Stimulated activated effector memory CD8-positive, alpha-beta T cell treated with anti-CD3 and anti-CD28 coated beads, Interleukin-12 subunit alpha, Interleukin-12 subunit beta, amount 100 ng/mL, for 72 hours (primary cell): ENCODE measurements at regions not wholly inside any gene's neighbourhood (a gene's known extent, or its start where the extent isn't known, plus 50 kb on each side); places are given as distances from the start of the nearest gene placed in this dataset.
"Not testable (repeated sequence)": the region's sequence is repeated elsewhere in the genome, so short reads cannot be mapped to it uniquely, and the experiment has no call there.

Experiments
- ATAC-seq: fragments of 150-1000 bp; cut with Tn5 transposase; 2 replicates; pipeline ENCODE4 v1.10.0; 2021
- DNase-seq, 2 donors: peaks; one replicate each; pipeline ENCODE4 v3.0.0; 2021 to 2022; ENCODE audit warnings: low spot score in 2 of 2
- H3K27ac Mint-ChIP-seq: one replicate; pipeline ENCODE4 v1.8.0; 2022; ENCODE audit warnings: mild to moderate bottlenecking, mixed read lengths
- H3K36me3 Mint-ChIP-seq: one replicate; pipeline ENCODE4 v1.8.0; 2022; ENCODE audit warnings: mild to moderate bottlenecking, mixed read lengths
- H3K4me1 Mint-ChIP-seq: one replicate; pipeline ENCODE4 v1.8.0; 2022; ENCODE audit warnings: mixed read lengths
- H3K4me3 Mint-ChIP-seq: one replicate; pipeline ENCODE4 v1.8.0; 2022; ENCODE audit warnings: mild to moderate bottlenecking, mixed read lengths
- H3K9me3 Mint-ChIP-seq: one replicate; pipeline ENCODE4 v1.8.0; 2022; ENCODE audit warnings: mixed read lengths

GRCh38 chr5:25995209-25995608 is 1043.2 kb downstream of the CDH9 start:
- peaks cover 14% of the 10 kb centered on the region for H3K9me3 Mint-ChIP-seq
- H3K36me3 Mint-ChIP-seq: no peaks in the 10 kb centered on the region
- ATAC-seq: no peak
- H3K27ac Mint-ChIP-seq: no peak overlapping the region
- no peak for DNase-seq
- H3K4me1 Mint-ChIP-seq: no peaks in the 10 kb centered on the region
- H3K4me3 Mint-ChIP-seq: no peak overlapping the region

- peaks cover 12% of the 10 kb centered on the region for H3K9me3 Mint-ChIP-seq
- ATAC-seq: no peak
- DNase-seq: no peak
- no peaks in the 10 kb centered on the region for H3K36me3 Mint-ChIP-seq
- H3K27ac Mint-ChIP-seq: no peak overlapping the region
- H3K4me3 Mint-ChIP-seq: no peak overlapping the region
- no peaks in the 10 kb centered on the region for H3K4me1 Mint-ChIP-seq
Measured at GRCh38 chr5:25993701-25994100, 1044.7 kb downstream of the CDH9 start.

GRCh38 chr5:25991639-25992038 is 1046.7 kb downstream of the CDH9 start:
- no peaks in the 10 kb centered on the region for H3K36me3 Mint-ChIP-seq
- no peaks in the 10 kb centered on the region for H3K4me1 Mint-ChIP-seq
- peaks cover 15% of the 10 kb centered on the region for H3K9me3 Mint-ChIP-seq
- H3K27ac Mint-ChIP-seq: no peak overlapping the region
- DNase-seq: no peak
- H3K4me3 Mint-ChIP-seq: no peak overlapping the region
- ATAC-seq: no peak

DNA sequence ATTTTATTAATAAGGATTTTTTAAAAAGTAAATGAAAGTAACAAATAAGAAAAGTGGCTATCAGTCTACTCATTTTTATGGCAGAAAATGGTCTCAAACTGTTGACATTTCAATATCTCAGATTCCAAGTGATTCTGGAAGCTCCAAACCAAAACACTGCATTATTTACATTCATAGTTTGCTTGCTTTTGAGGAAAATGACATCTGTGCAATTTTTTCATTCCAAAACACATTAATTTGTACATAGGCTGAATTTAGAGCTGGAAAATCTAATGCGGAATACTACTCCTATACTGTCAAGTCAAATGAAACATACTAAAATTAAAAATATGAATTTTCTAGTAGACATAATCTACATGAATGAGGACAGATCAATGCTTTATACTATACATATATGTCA is 1047.6 kb downstream of the CDH9 start:
- no peak overlapping the region for H3K4me3 Mint-ChIP-seq
- no peaks in the 10 kb centered on the region for H3K36me3 Mint-ChIP-seq
- H3K9me3 Mint-ChIP-seq: peaks cover 9% of the 10 kb centered on the region
- no peaks in the 10 kb centered on the region for H3K4me1 Mint-ChIP-seq
- DNase-seq (no peak), ATAC-seq (no peak)
- H3K27ac Mint-ChIP-seq: no peak overlapping the region

DNA sequence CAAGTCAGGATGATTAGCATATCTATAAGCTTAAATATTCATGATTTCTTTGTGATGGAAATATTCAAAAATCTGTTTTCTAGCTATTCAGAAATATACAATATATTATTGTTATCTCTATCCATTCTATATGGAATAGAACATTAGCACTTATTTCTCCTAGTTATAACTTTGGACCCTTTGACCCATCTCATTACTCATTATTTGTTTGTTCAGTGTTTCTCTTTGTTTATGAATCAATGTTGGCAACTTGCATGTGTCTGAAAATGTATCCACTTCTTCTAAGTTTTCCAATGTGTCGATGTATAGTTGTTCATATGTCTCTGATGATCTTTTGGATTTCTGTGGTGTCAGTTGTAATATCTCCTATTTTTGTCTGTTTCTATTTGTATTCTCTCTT is 1059.3 kb downstream of the CDH9 start:
- Mint-ChIP-seq H3K27ac (no peak overlapping the region), H3K4me1 (no peaks in the 10 kb centered on the region), H3K36me3 (no peaks in the 10 kb centered on the region), H3K4me3 (no peak overlapping the region), H3K9me3 (peaks cover 15% of the 10 kb centered on the region)
- ATAC-seq (no peak), DNase-seq (no peak)

GRCh38 chr5:25975885-25976284 is 1062.5 kb downstream of the CDH9 start:
- DNase-seq (no peak), ATAC-seq (no peak)
- Mint-ChIP-seq H3K36me3 (no peaks in the 10 kb centered on the region), H3K4me3 (no peak overlapping the region), H3K4me1 (no peaks in the 10 kb centered on the region), H3K9me3 (peaks cover 19% of the 10 kb centered on the region), H3K27ac (no peak overlapping the region)

- no peaks in the 10 kb centered on the region for H3K4me1 Mint-ChIP-seq
- no peak overlapping the region for H3K4me3 Mint-ChIP-seq
- no peak for ATAC-seq
- H3K36me3 Mint-ChIP-seq: no peaks in the 10 kb centered on the region
- H3K27ac Mint-ChIP-seq: no peak overlapping the region
- no peak for DNase-seq
- peaks cover 13% of the 10 kb centered on the region for H3K9me3 Mint-ChIP-seq
Measured at GRCh38 chr5:25974451-25974850, 1063.9 kb downstream of the CDH9 start.

DNA sequence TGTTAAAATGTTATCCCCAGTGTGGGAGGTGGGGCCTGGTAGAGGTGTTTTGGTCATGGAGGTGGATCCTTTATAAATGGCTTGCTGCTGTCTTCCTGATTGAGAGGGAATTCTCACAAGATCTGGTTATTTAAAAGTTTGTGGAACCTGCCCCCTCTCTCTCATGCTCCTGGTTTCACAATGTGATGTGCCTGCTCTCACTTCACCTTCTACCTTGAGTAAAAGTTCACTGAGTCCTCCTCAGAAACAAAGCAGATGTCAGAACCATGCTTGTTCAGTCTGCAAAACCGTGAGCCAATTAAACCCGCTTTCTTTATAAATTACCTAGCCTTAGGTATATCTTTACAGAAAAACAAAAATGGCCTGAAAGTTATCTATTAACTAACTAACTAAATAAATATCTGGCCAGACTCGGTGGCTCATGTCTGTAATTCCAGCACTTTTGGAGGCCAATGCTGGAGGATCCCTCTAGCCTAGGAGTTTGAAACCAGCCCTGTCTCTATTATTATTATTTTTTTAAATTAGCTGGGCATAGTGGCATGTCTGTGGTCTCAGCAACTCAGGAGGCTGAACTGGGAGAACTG is 1067.4 kb downstream of the CDH9 start:
- Mint-ChIP-seq H3K36me3 (no peaks in the 10 kb centered on the region), H3K9me3 (peaks cover 16% of the 10 kb centered on the region), H3K4me3 (no peak overlapping the region), H3K4me1 (no peaks in the 10 kb centered on the region), H3K27ac (no peak overlapping the region)
- ATAC-seq (no peak), DNase-seq (no peak)

DNA sequence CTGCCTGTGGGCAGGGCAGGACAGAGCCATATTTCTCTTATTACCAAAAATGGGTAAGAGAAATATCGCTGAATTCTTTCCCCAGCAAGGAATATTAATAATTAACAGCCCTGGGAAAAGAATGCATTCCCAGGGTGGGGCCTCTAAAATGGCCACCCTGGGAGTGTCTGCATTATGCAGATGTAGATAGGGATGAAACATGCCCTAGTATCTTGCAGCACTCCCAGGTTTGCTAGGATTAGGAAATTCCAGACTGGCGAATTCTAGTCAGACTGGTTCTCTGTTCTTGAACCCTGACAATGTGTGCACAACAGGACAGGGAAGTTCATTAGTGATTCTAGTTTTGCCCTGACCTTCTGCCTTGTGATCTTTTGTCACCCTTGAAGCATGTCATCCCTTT is 1069.3 kb downstream of the CDH9 start:
- not testable (repeated sequence) for ATAC-seq, DNase-seq, H3K4me1 Mint-ChIP-seq, H3K4me3 Mint-ChIP-seq, H3K36me3 Mint-ChIP-seq, H3K27ac Mint-ChIP-seq
- peaks cover 16% of the 10 kb centered on the region for H3K9me3 Mint-ChIP-seq

DNA sequence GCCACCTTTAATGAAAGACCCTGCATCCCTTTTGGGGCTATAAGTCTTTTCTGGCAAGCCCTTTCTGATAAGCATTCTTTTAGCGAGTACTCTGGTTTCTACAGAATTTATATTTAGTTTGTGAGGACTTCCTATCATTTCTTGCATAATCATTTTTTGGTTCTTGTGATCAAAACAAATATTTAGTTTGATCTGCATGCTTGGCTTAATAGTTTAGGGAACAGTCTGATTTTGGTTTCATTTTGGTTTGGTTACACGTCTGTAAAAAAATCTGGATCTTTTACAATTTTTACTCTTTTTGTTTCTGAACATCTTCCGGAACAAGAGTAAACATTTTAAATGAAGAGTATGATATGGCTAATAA is 1074.4 kb downstream of the CDH9 start:
- ATAC-seq (no peak), DNase-seq (no peak)
- H3K27ac Mint-ChIP-seq: no peak overlapping the region
- H3K4me3 Mint-ChIP-seq: no peak overlapping the region
- H3K4me1 Mint-ChIP-seq: no peaks in the 10 kb centered on the region
- peaks cover 12% of the 10 kb centered on the region for H3K9me3 Mint-ChIP-seq
- H3K36me3 Mint-ChIP-seq: no peaks in the 10 kb centered on the region

- Mint-ChIP-seq H3K9me3 (peaks cover 9% of the 10 kb centered on the region), H3K4me3 (no peak overlapping the region), H3K4me1 (no peaks in the 10 kb centered on the region), H3K27ac (no peak overlapping the region), H3K36me3 (no peaks in the 10 kb centered on the region)
- ATAC-seq: no peak
- no peak for DNase-seq
Measured at GRCh38 chr5:25963251-25964008, 1075.0 kb downstream of the CDH9 start.

- Mint-ChIP-seq H3K9me3 (peaks cover 4% of the 10 kb centered on the region), H3K4me1 (no peaks in the 10 kb centered on the region), H3K4me3 (no peak overlapping the region), H3K36me3 (no peaks in the 10 kb centered on the region), H3K27ac (no peak overlapping the region)
- ATAC-seq: no peak
- no peak for DNase-seq
Measured at GRCh38 chr5:25955337-25955736, 1083.0 kb downstream of the CDH9 start.

GRCh38 chr5:25950681-25951080 is 1087.7 kb downstream of the CDH9 start:
- Mint-ChIP-seq H3K4me1 (no peaks in the 10 kb centered on the region), H3K27ac (no peak overlapping the region), H3K36me3 (no peaks in the 10 kb centered on the region), H3K9me3 (peaks cover 11% of the 10 kb centered on the region), H3K4me3 (no peak overlapping the region)
- ATAC-seq (no peak), DNase-seq (no peak)

GRCh38 chr5:25948278-25948677 is 1090.1 kb downstream of the CDH9 start:
- Mint-ChIP-seq H3K4me1 (no peaks in the 10 kb centered on the region), H3K27ac (no peak overlapping the region), H3K4me3 (no peak overlapping the region), H3K9me3 (peaks cover 11% of the 10 kb centered on the region), H3K36me3 (no peaks in the 10 kb centered on the region)
- ATAC-seq (no peak), DNase-seq (no peak)

DNA sequence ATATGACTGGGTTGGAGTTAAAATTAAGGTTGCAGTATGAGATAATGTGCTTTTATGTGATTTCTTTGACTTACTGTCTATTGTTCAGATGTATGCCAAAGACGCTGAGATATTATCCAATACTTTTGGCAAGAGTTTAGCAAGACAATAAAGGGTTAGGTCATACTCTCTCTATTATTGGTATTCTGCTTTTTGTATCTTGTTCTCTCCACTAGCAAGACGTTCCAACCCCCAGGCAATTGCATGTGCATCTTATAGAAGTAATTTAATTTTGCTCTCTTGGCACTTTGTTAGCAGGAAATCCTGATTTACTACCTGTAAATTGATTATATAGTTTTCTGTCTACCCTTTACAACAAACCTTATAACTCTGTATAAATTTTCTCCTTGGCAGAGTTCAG is 1093.6 kb downstream of the CDH9 start:
- no peak overlapping the region for H3K27ac Mint-ChIP-seq
- ATAC-seq (no peak), DNase-seq (no peak)
- no peaks in the 10 kb centered on the region for H3K4me1 Mint-ChIP-seq
- H3K9me3 Mint-ChIP-seq: peaks cover 11% of the 10 kb centered on the region
- H3K36me3 Mint-ChIP-seq: no peaks in the 10 kb centered on the region
- no peak overlapping the region for H3K4me3 Mint-ChIP-seq

- Mint-ChIP-seq H3K4me3 (no peak overlapping the region), H3K9me3 (peaks cover 19% of the 10 kb centered on the region), H3K36me3 (no peaks in the 10 kb centered on the region), H3K27ac (no peak overlapping the region), H3K4me1 (no peaks in the 10 kb centered on the region)
- ATAC-seq: peak; percentile 48
- no peak for DNase-seq
Measured at GRCh38 chr5:25909163-25909562, 1129.2 kb downstream of the CDH9 start.
